GM12878 (cell line): ENCODE measurements at regions not wholly inside any gene's neighbourhood (a gene's known extent, or its start where the extent isn't known, plus 50 kb on each side); places are given as distances from the start of the nearest gene placed in this dataset.

Source experiments
- CBFB ChIP-seq: IDR thresholded peaks from 2 replicates; pipeline ENCODE4 v1.6.1; 2016; ENCODE audit warnings: antibody characterized with exemption, low read depth
- EP300 ChIP-seq, 2 experiments: fragments of 150-350 bp in 1 of 2; IDR thresholded peaks; 2 replicates each; pipeline ENCODE4 v1.6.1; 2011 to 2012; ENCODE audit warnings: low read depth in 2 of 2, low read length in 2 of 2, borderline replicate concordance in 1 of 2, improper control_type of control experiment in 1 of 2, inconsistent platforms in 1 of 2; ENCODE audit not compliant: control insufficient read depth in 1 of 2
- EZH2 ChIP-seq: IDR thresholded peaks from 2 replicates; pipeline ENCODE4 v1.6.1; 2012; ENCODE audit warnings: low read depth, mild to moderate bottlenecking, control low read depth, inconsistent platforms, low read length, borderline replicate concordance; ENCODE audit not compliant: control insufficient read depth
- NRF1 ChIP-seq: conservative IDR thresholded peaks from 2 replicates; pipeline ENCODE4 v1.6.1; 2011; ENCODE audit warnings: mild to moderate bottlenecking, low read depth, low read length, improper control_type of control experiment
- POLR2A ChIP-seq: IDR thresholded peaks from 2 replicates; pipeline ENCODE4 v1.6.1; 2011; ENCODE audit warnings: low read depth, mild to moderate bottlenecking, low read length
- RAD21 ChIP-seq: IDR thresholded peaks from 2 replicates; pipeline ENCODE4 v1.6.1; 2011; ENCODE audit warnings: mild to moderate bottlenecking, low read depth, low read length, moderate library complexity; ENCODE audit not compliant: insufficient read depth
- RB1 ChIP-seq: fragments of 450-650 bp; formaldehyde crosslinking; IDR thresholded peaks from 2 replicates; pipeline ENCODE4 v1.6.1; 2017; ENCODE audit warnings: mild to moderate bottlenecking, borderline replicate concordance
- RCOR1 ChIP-seq: conservative IDR thresholded peaks from 2 replicates; pipeline ENCODE4 v1.6.1; 2012; ENCODE audit warnings: low read depth, low read length, improper control_type of control experiment
- TF ChIP-seq, protein P1 (sequence below): IDR thresholded peaks from 2 replicates; pipeline ENCODE4 v1.6.1; 2011; ENCODE audit warnings: low read depth, mild to moderate bottlenecking, low read length, moderate library complexity, borderline replicate concordance; ENCODE audit errors: extremely low read depth
- TF ChIP-seq, protein P2 (sequence below): IDR thresholded peaks from 2 replicates; pipeline ENCODE4 v1.6.1; 2012; ENCODE audit warnings: improper control_type of control experiment, low read depth, low read length; ENCODE audit not compliant: insufficient replicate concordance

DNA sequence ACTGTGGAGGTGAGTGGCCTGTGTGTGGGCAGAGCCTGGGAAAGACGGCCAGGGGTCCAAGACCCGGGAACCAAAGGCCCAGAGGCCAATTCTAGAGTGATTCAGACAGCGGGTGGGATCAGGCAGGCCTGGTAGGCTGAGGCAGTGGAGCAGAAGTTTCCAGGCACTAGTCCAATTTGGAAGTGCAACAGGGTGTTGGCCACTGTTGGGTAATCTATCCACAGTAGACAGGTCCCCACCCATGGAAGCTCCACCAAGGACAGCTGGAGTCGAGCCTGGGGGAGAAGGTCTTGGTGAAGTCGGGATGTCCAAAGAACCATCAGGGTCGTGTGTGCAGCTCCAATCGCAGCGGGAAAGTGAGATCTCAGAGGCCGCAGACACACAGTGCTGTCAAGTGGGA, 125.8 kb upstream of the COPS8 start:
- TF ChIP-seq, protein P1, sequence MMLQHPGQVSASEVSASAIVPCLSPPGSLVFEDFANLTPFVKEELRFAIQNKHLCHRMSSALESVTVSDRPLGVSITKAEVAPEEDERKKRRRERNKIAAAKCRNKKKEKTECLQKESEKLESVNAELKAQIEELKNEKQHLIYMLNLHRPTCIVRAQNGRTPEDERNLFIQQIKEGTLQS: no peak
- no peak for TF ChIP-seq EP300 (IDR thresholded peaks at IDR 0.05; ENCODE audit: borderline replicate concordance in 1 of 2, control insufficient read depth in 1 of 2, low read depth in 2 of 2, low read length in 2 of 2)
- TF ChIP-seq RAD21: no peak
- TF ChIP-seq RB1: no peak
- no peak for TF ChIP-seq CBFB
- no peak for TF ChIP-seq RCOR1
- TF ChIP-seq NRF1: no peak
- no peak for TF ChIP-seq POLR2A
- TF ChIP-seq, protein P2, sequence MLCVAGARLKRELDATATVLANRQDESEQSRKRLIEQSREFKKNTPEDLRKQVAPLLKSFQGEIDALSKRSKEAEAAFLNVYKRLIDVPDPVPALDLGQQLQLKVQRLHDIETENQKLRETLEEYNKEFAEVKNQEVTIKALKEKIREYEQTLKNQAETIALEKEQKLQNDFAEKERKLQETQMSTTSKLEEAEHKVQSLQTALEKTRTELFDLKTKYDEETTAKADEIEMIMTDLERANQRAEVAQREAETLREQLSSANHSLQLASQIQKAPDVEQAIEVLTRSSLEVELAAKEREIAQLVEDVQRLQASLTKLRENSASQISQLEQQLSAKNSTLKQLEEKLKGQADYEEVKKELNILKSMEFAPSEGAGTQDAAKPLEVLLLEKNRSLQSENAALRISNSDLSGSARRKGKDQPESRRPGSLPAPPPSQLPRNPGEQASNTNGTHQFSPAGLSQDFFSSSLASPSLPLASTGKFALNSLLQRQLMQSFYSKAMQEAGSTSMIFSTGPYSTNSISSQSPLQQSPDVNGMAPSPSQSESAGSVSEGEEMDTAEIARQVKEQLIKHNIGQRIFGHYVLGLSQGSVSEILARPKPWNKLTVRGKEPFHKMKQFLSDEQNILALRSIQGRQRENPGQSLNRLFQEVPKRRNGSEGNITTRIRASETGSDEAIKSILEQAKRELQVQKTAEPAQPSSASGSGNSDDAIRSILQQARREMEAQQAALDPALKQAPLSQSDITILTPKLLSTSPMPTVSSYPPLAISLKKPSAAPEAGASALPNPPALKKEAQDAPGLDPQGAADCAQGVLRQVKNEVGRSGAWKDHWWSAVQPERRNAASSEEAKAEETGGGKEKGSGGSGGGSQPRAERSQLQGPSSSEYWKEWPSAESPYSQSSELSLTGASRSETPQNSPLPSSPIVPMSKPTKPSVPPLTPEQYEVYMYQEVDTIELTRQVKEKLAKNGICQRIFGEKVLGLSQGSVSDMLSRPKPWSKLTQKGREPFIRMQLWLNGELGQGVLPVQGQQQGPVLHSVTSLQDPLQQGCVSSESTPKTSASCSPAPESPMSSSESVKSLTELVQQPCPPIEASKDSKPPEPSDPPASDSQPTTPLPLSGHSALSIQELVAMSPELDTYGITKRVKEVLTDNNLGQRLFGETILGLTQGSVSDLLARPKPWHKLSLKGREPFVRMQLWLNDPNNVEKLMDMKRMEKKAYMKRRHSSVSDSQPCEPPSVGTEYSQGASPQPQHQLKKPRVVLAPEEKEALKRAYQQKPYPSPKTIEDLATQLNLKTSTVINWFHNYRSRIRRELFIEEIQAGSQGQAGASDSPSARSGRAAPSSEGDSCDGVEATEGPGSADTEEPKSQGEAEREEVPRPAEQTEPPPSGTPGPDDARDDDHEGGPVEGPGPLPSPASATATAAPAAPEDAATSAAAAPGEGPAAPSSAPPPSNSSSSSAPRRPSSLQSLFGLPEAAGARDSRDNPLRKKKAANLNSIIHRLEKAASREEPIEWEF: no peak
- TF ChIP-seq EZH2: no peak
